ENCODE measurements at regions not wholly inside any gene's neighbourhood (a gene's known extent, or its start where the extent isn't known, plus 50 kb on each side); places are given as distances from the start of the nearest gene placed in this dataset.

DNA sequence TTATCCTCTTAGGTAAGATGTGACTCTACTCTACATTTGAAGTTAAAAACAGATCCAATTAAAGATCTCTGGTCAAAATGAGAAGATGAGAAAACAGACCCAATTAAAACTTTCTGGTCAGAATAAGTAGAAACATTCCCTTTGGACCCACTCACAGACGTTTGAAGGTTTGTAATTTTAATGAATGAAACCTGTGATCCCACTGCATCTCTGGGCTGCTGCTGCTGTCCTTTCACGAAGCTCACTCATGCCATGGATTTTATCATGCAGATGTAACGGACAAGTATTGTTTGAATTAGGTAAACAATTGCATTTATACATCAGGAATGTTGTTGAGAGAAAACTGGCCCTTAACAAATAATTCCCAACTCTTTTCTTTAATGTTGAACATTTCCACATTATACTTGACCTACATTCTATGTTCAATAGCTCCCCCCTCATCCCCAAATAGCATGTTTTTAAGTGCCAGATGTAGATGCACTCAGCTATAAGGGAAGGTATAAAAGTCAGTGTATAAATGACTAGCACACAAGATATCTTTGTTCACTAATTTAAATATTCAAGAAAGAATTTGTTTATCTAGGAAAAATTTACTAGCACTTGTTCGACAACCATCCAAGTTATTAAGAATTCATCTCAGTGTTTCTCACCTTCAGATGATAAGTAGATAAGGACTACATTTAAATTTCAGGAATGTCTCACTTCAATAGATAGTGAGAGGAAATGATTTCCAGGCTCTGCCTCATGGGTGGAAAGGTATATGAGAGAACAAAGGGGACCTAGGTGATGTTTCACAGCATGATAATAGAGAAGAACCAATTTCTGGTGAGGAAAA is 202.3 kb upstream of the LMNTD1 start:
- no peak for DNase-seq (ENCODE audit: low spot score)

DNA sequence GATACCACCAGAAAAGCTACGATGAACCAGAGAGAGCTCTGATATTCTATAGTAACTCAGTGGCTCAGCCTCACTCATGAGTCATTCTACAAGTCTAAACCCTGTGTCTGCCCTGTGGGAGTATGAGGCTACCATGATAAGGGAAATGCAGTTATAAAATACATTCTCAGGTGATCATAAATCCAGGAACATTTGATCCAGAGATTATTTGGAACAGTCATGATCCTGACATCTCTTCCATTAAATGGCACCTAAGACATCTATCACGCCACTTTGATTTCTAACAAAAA is 202.6 kb upstream of the RASSF8 start:
- no peak for DNase-seq (ENCODE audit: low spot score)

DNA sequence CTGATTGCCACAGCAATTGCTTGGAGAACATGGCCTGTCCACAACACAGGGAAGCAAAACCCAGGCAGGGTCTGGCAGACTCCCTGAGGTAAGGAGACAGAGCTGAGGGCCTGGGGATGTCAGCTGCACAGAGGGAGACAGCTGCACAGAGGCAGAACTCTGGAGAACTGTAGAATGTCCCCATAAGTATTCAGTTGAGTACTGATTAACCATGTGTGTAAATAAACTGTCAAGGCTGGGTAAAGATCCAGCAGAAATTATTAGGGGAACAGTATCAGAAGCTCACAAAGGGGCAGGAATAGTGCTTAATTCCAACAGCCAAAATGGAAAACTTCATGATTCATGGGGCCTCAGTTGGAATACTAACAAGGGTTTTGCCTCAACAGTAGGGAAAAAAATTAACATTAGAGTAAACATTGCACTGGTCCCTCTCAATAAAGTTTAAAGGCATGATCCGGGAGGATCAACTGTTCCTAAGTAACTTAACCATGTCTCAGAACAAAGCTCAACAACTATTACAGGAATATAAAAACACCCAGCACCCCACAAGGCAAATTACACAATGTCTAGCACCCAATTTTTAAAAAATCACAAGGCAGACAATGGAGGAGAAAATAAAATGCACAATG is 201.3 kb upstream of the RASSF8 start:
- no peak for DNase-seq (ENCODE audit: low spot score)

DNA sequence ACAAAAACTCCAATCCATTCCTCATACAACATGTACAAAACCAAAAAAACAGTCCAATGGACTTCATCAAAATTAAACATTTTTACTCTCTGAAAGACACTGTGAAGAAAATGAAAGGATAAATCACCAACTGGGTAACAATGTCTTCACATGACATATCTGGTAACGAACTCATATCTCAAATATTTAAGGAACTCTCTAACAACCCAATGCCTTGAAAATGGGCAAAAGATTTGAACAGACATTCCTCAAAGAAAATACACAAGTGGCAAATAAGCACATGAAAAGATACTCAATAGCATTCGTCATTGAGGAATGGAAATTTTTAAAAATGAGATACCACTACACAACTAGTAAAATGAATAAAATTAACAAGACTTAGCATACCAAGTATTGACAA is 198.7 kb upstream of the RASSF8 start:
- no peak for DNase-seq (ENCODE audit: low spot score)

DNA sequence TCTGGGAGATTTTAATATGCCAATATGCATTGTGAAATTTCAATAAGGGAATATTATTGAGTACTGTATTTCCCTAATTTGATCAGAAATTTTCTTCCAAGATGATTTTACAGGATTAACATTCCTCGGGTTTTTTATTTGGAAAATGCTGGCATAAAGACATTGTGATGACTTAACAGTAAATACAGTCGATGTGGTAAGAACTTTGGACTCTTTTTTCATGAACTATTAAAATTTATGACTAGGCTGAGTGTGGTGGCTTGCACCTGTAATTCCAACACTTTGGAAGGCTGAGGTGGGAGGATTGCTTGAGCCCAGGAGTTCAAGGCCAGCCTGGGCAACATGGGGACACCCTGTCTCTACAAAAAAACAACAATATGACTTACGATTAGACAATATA is 197.1 kb upstream of the RASSF8 start:
- DNase-seq (ENCODE audit: low spot score): no peak

DNA sequence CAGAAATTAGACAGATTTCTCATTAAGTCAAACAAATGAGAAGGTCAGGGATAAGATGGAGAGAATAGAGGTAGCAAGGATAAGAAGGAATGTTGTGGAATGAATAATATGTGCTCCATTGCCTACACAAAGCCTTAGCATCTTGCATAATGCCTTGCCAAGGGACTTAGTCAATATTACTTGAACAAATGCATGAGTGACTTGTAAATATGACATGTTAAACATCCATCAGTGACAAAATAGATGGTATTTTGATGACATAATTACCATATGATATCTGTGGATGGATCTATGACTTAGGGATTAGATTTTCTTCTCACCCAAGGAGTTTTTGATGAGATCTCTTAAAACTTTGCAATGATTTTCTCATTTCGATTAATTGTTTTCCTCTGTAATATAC is 194.1 kb upstream of the RASSF8 start:
- DNase-seq (ENCODE audit: low spot score): no peak

DNA sequence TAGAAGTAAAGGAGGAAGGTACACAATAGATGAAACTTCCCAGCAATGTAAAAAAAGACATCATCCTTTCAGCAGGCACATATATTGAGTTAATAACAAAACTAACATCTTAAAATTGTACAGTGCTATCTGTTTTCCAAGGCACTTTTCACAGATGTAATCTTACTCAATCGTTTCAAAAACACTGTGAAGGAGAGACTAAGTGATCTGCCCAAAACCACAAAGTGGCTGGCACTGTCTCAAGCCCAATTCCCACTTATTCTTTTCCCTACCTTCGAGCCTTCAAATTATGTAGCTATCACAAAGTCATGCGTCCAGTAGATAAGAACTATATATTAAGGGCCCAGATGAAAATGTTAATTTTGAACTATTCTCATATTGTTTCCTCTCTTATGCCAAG is 193.6 kb upstream of the RASSF8 start:
- no peak for DNase-seq (ENCODE audit: low spot score)

DNA sequence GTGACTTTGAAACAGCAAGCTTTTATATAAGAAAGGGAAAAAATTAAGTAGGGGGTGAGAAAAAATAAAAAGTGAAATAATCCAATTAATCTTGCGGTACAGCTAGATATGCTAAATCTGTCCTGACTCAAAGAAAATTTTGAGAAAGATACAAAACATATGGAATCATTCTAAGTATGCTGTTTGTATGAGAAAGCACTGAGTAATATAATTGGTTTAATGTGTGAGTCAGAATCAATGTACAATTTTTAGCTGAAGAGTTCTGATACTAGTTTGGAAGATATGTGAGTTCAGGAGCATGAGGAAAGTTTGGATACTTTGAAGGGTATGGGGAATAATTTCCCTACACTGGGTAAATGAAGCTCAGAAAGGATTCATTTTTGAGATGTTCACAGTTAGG is 190.9 kb upstream of the RASSF8 start:
- no peak for DNase-seq (ENCODE audit: low spot score)

DNA sequence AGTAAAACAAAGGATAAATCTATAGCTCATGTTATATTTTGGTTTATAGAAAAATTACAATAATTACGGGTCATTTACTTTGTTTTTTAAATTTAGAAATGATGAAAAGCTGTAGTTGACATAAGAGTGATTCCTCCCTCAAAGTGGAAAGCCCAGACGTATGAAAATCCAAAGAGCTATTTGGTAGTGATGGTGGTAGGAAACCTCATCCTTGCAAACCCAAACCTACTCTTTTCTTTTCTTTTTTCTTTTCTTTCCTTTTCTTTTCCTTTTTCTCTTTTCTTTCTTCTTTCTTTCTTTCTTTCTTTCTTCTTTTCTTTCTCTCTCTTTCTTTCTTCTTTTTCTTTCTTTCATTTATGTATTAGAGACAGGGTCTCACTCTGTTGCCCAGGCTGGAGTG is 190.3 kb upstream of the RASSF8 start:
- no peak for DNase-seq (ENCODE audit: low spot score)

DNA sequence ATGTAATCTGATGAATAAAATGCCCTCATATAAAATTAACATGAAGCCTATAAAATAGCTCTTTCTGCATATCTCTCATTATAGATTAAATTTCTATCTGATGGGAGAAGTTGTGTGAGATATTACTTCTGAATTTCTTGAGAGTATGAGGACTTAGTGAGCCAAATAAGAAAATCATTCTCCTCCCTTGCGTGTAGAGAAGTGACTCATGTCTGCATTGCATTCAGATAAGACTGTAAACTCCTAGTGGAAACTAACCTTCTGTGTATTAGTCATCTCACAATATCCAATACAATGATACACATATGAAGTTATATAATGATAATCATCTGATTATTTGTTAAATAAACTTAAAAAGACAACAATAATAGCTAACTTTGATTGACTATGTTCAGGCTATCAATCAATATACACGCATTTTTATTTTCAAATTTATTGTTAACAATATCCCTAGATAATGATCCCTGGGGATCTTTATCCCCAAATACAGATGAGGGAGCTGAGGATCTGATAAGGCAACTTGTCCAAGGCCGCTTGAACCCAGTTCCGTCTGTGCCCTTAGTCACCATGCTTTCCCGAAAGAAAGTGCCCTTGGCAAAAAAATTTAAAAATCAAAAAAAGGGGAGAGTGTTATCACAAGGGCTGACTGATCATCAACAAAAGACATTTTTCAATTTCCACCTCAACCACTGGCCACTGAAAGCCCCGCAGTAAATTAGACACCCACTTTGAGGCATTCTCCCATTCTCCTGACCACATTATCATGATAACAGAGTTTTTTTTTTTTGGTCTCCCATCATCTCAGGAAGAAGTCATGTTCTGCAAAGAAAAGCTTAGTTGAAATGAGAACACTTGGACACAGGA is 189.2 kb upstream of the RASSF8 start:
- peak; percentile 59 for DNase-seq (ENCODE audit: low spot score)

DNA sequence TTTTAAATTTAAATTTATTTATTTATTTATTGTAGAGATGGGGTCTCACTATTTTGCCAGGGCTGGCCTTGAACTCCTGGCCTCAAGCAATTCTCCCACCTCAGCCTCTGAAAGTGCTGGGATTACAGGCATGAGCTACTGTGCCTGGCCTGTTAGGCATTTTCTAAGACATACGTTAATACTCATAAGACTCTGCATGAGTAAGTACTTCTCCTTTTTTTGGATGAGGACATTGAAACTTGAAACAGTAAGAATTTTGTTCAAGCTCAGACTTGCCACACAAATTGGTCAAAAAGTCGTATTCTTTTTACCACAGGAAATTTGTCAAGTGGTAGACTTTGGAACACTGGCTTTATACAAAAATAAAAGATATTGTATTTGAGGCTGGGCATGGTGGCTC is 187.4 kb upstream of the RASSF8 start:
- DNase-seq (ENCODE audit: low spot score): no peak

DNA sequence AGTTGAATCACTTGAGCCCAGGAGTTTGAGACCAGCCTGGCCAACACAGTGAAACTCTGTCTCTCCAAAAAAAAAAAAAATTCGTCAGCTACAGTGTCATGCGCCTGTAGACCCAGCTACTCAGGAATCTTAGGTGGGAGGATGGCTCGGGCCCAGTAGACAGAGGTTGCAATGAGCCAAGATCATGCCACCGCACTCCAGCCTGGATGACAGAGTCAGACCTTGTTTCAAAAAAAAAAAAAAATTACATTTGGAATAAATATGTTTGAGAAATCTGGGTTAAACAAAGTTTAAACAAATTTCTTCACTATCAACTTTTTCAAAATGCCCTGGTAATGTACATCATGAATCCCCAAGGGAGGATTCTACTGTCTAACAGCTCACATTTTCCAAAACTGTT is 187.0 kb upstream of the RASSF8 start:
- no peak for DNase-seq (ENCODE audit: low spot score)

DNA sequence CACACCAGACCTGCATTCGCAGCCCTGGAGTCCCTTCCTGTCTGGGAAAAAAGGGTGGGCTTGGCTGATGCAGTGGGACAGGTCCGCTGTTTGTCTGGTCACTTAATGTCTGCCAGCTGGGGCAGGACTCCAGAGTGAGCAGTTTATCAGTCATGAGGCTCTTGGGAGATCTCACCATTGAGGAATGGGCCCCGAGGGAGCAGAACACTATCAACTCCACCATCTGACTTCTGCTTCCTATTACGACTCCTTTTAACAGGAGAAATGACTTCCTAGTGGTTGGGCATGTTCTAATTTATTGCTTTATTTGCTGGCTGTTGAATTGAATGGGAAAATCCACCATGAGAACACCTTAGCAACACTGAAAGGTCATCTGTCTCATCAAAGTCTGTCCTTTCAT is 182.5 kb upstream of the RASSF8 start:
- no peak for DNase-seq (ENCODE audit: low spot score)

DNA sequence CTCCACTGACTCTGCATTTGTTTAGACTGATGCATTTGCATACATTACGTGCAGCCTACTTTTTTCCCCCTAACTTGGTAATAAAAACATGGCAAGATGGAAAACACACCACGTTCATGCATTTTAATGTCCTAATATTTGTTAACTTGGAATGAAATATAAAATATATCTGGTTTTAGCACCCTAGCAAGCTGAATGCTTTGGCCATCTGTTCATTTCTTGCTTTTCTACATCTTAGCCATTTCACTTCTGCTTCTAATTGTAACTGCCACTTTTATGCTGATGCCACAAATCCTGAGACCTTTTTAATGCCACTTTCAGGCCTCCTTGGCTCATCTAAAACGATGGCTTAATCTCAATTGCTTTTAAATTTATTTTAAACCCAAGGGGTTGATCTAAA is 177.7 kb upstream of the RASSF8 start:
- no peak for DNase-seq (ENCODE audit: low spot score)

DNA sequence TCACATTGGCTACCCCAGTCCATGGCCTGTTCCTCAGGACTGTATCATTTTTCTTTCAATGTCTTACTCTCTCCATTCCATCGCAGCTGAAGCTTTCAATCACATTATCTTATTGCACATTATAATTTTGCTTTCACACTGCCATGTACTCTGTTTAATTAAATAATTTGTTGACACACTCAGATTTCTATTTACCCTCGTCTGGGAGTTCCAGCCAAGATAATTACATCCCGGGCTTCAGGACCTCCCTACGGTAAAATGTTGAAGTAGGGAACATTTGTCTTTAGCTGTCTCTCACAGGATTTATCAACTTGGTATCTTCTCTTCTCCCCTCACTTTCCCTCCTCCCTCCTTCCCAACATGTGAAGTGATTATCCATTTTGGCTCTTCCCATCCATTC is 177.2 kb upstream of the RASSF8 start:
- DNase-seq (ENCODE audit: low spot score): no peak

DNA sequence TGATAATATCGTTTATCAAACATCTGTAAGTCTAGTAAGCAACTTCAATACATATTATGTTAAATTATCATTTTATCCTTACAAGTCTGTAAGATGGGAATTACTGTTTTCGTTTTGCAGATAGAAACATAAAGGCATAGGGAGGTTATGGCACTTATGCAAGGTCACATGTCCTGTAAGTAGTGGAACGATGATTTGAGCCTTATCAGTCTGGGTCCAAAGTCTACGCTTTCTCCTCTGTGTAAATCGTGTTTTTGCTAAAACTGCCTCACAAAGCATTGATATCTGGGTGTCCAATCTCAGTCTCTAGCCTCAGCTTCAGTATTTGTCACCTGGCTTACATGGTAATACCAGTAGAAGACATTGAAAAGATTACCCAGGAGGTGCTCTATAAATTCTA is 174.9 kb upstream of the RASSF8 start:
- DNase-seq (ENCODE audit: low spot score): no peak

DNA sequence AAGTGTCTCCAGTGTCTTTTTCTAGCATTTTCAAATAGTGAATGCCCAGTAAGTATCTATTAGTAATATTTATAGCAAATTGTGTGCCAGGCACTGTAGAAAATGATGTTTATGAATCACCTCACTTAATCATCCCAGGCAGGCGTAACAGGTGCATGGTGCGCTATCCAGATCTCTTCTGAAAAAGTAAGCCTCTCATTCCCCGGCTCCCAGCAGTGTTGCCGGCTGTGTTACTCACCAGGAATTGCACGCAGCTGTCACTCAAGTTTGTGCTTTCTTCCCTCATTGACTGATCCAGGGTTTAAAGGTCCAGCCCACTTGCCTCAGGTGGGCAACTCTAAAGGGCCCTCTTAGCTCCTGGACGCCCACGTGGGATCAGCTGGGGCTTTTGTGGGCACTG is 173.8 kb upstream of the RASSF8 start:
- no peak for DNase-seq (ENCODE audit: low spot score)

DNA sequence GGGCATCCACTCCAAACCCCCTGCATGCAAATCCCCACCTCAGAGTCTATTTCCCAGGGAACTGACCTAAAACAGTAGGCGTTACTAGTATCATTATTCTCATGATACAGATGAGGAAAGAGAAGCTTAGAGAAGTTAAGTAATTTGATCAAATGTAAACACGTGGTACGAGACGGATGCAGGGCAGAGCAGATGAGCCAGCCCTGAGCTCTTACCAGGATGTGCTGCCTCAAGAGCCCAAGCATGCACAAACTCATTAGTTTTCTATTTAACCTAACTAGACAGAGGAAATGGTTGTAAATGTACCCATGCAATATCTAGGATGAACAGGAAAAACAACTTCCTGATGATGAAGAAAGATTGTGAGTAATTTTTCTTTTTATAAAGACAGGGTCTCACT is 173.3 kb upstream of the RASSF8 start:
- no peak for DNase-seq (ENCODE audit: low spot score)

DNA sequence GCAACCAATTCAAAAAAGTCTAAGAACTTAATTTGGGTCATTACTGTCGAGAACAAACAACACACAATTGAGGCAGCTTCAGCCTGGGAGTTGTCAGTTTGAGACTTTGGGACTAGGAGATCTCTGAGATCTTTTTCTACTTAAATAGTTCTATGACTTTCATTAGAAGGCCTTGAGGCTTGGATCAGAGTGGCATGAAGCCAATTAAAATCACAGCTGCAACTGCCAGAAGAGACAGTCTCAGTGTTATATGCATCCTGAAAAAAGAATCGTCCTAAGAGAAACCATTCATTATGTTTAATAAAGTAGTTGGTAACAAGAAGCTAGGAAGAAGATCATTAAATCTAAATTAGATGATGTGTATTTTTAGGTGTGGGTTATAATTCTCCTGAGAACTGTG is 170.8 kb upstream of the RASSF8 start:
- DNase-seq (ENCODE audit: low spot score): no peak

DNA sequence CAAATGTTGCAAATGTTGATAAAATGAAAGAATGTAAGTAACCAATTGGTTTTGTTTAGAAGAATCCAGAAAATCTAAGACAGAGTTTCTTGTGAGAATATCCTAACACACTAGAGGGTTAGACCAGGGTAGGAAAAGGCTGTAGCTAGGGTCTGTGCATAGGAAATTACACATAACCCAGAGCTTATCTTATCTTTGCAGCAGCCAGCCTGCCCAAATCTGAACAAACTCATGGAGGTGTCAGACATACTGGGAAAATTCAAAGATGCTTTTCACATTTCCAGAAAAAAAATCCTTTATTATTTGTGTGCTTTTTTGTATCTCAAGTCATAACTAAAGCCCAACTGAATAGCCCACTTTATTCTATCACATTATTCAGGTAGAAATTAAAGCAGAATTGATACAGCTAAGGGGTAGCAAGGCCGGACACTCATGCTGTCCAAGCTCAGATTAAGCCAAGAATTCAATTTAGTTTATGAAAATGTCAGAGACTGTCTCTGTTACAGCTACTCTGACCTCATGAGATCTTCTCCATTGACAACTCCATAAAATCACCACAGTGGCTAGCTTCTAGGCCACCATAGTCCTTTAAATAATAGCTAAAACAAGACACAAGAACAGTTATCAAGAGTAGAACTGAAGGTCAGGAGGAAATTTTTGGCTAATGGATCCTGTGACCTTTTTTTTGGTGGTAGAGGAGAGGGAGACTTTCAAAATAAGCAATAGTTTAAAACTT is 169.6 kb upstream of the RASSF8 start:
- DNase-seq (ENCODE audit: low spot score): no peak

DNA sequence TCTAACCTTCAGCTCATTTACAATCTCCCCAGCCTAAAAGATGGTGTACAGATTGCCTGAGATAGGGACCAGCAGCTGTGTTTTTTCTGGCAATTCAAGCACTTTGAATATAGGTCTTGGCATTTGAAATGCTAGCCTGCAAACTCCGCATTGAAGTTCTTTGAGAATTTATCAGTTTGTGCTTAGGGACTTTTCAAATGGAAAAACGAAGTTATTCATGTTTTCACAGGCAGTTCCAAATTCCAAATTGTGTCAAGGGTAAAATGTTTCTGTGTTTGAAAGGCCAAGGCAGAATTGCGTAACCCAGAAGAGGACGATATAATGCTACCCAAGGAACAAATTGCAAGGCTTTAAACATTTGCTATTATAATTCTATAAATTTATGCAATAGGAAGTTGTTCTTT is 168.9 kb upstream of the RASSF8 start:
- DNase-seq (ENCODE audit: low spot score): no peak

DNA sequence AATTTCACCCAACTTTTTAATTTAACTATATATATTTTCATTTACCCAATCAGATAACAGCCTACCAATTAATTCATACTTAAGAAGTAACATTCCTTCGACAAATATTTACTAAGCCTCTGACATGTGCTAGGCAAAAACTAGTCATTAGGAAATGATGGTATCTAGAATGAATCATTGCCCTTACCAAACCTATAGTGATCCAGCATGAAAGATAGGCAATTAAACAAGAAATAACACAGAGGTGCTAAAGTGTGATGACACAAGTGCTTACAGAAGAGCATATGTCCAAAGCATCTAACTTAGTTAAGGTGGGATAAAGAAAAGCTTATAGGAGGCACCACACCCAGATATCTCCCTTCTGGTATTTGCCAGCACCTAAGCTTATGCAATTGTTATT is 166.5 kb upstream of the RASSF8 start:
- no peak for DNase-seq (ENCODE audit: low spot score)

DNA sequence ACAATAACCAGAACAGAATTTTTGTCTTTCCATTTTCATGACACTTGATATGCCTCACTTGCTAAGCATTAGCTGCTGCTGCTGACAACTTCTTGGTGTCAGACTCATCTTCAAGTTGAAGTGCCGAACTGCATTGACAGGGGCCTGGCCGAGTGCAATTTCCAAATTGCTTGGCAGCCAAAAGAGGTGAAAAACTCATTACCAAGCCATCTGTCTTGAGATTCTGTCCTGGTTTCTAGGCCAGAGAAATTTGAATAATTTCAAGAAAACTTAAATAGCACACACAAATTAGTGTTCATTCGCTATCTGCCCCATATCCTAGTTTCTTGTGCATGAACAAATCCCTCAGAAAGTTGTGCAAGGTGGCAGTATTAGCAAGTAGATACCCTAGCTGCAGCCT is 165.3 kb upstream of the RASSF8 start:
- no peak for DNase-seq (ENCODE audit: low spot score)
